HEK293 (cell line): ENCODE measurements at regions not wholly inside any gene's neighbourhood (a gene's known extent, or its start where the extent isn't known, plus 50 kb on each side); places are given as distances from the start of the nearest gene placed in this dataset.

Source experiments
- CTCF ChIA-PET: fragments of 350-600 bp; formaldehyde crosslinking; extraction: SDS; loops from one replicate; lab custom pipeline; 2021; ENCODE audit warnings: antibody characterized with exemption; lab: Yijun Ruan, JAX
- POLR2A ChIA-PET: fragments of 300-600 bp; formaldehyde crosslinking; extraction: SDS; loops from one replicate; lab custom pipeline; 2020; ENCODE audit warnings: antibody characterized with exemption, inconsistent platforms; lab: Yijun Ruan, JAX
- H3K27ac ChIP-seq: fragments of 200-500 bp; sonication (Bioruptor generic); 2 replicates; pipeline ENCODE4 v1.5.1; 2014; ENCODE audit warnings: low read depth, low read length, control low read depth, inconsistent platforms; ENCODE audit errors: extremely low read depth
- H3K36me3 ChIP-seq, 2 experiments: fragments of 200-500 bp in 1 of 2; sonication (Bioruptor generic) in 1 of 2; 1 replicate in 1 of 2; 2 replicates in 1 of 2; pipeline ENCODE4 v1.5.1; 2014 to 2017; ENCODE audit warnings: inconsistent platforms in 2 of 2, low read length in 2 of 2; ENCODE audit not compliant: control insufficient read depth in 2 of 2, insufficient read depth in 1 of 2
- H3K4me1 ChIP-seq: fragments of 200-500 bp; sonication (Bioruptor generic); 2 replicates; pipeline ENCODE4 v1.5.1; 2014; ENCODE audit warnings: mild to moderate bottlenecking, low read length, inconsistent platforms; ENCODE audit not compliant: control insufficient read depth, insufficient read depth
- H3K4me3 ChIP-seq: 2 replicates; pipeline ENCODE4 v1.5.1; 2011; ENCODE audit warnings: low read depth, mild to moderate bottlenecking, control low read depth, low read length, moderate library complexity
- H3K9me3 ChIP-seq: fragments of 200-500 bp; sonication (Bioruptor generic); 2 replicates; pipeline ENCODE4 v1.5.1; 2014; ENCODE audit warnings: low read depth, low read length, inconsistent platforms; ENCODE audit not compliant: control insufficient read depth, insufficient read depth
- OVOL3 ChIP-seq: fragments of 450-650 bp; formaldehyde crosslinking; IDR thresholded peaks from 2 replicates; pipeline ENCODE4 v1.5.1; 2016; ENCODE audit warnings: missing biosample characterization, missing genetic modification characterization
- RBAK ChIP-seq: fragments of 450-650 bp; formaldehyde crosslinking; IDR thresholded peaks from 2 replicates; pipeline ENCODE4 v1.5.1; 2016; ENCODE audit warnings: missing biosample characterization, missing genetic modification characterization
- SP2 ChIP-seq: fragments of 450-650 bp; formaldehyde crosslinking; IDR thresholded peaks from 2 replicates; pipeline ENCODE4 v1.5.1; 2016; ENCODE audit warnings: missing biosample characterization, missing genetic modification characterization
- ZNF155 ChIP-seq: fragments of 450-650 bp; formaldehyde crosslinking; IDR thresholded peaks from 2 replicates; pipeline ENCODE4 v1.5.1; 2016; ENCODE audit warnings: missing biosample characterization, missing genetic modification characterization
- ZNF174 ChIP-seq: fragments of 450-650 bp; formaldehyde crosslinking; IDR thresholded peaks from 2 replicates; pipeline ENCODE4 v1.5.0; 2017; ENCODE audit warnings: missing biosample characterization, mild to moderate bottlenecking, missing genetic modification characterization
- ZNF23 ChIP-seq: fragments of 450-650 bp; formaldehyde crosslinking; IDR thresholded peaks from 2 replicates; pipeline ENCODE4 v1.5.1; 2016; ENCODE audit warnings: missing biosample characterization, missing genetic modification characterization, borderline replicate concordance
- ZNF311 ChIP-seq: fragments of 450-650 bp; formaldehyde crosslinking; IDR thresholded peaks from 2 replicates; pipeline ENCODE4 v1.5.1; 2017; ENCODE audit warnings: missing biosample characterization, missing genetic modification characterization, borderline replicate concordance
- ZNF514 ChIP-seq: fragments of 450-650 bp; formaldehyde crosslinking; IDR thresholded peaks from 2 replicates; pipeline ENCODE4 v1.5.1; 2016; ENCODE audit warnings: missing biosample characterization, missing genetic modification characterization
- ZNF529 ChIP-seq: fragments of 450-650 bp; formaldehyde crosslinking; IDR thresholded peaks from 2 replicates; pipeline ENCODE4 v1.5.1; 2017; ENCODE audit warnings: missing genetic modification characterization, missing biosample characterization; ENCODE audit not compliant: insufficient replicate concordance
- ZNF530 ChIP-seq: fragments of 450-650 bp; formaldehyde crosslinking; IDR thresholded peaks from 2 replicates; pipeline ENCODE4 v1.5.1; 2016; ENCODE audit warnings: low read depth, missing biosample characterization, missing genetic modification characterization
- ZNF548 ChIP-seq: fragments of 450-650 bp; formaldehyde crosslinking; IDR thresholded peaks from 2 replicates; pipeline ENCODE4 v1.5.1; 2016; ENCODE audit warnings: missing biosample characterization, missing genetic modification characterization
- ZNF670 ChIP-seq: fragments of 450-650 bp; formaldehyde crosslinking; IDR thresholded peaks from 2 replicates; pipeline ENCODE4 v1.5.1; 2016; ENCODE audit warnings: missing biosample characterization, missing genetic modification characterization, low read depth
- ZNF701 ChIP-seq: fragments of 450-650 bp; formaldehyde crosslinking; IDR thresholded peaks from 2 replicates; pipeline ENCODE4 v1.5.1; 2016; ENCODE audit warnings: missing biosample characterization, missing genetic modification characterization
- ZNF776 ChIP-seq: fragments of 450-650 bp; formaldehyde crosslinking; IDR thresholded peaks from 2 replicates; pipeline ENCODE4 v1.5.0; 2017; ENCODE audit warnings: missing biosample characterization, missing genetic modification characterization, borderline replicate concordance
- ZSCAN16 ChIP-seq: fragments of 450-650 bp; formaldehyde crosslinking; IDR thresholded peaks from 2 replicates; pipeline ENCODE4 v1.5.1; 2016; ENCODE audit warnings: missing biosample characterization, missing genetic modification characterization
- ZSCAN23 ChIP-seq: fragments of 450-650 bp; formaldehyde crosslinking; IDR thresholded peaks from 2 replicates; pipeline ENCODE4 v1.5.1; 2016; ENCODE audit warnings: missing biosample characterization, missing genetic modification characterization
- TF ChIP-seq, protein P1 (sequence below): fragments of 450-650 bp; formaldehyde crosslinking; IDR thresholded peaks from 2 replicates; pipeline ENCODE4 v1.5.1; 2016; ENCODE audit warnings: missing biosample characterization, missing genetic modification characterization, borderline replicate concordance
- TF ChIP-seq, protein P2 (sequence below): fragments of 450-650 bp; IDR thresholded peaks from 2 replicates; pipeline ENCODE4 v1.5.1; 2018; ENCODE audit warnings: missing biosample characterization, missing genetic modification characterization
- TF ChIP-seq, protein P3 (sequence below): fragments of 450-650 bp; formaldehyde crosslinking; IDR thresholded peaks from 2 replicates; pipeline ENCODE4 v1.5.1; 2016; ENCODE audit warnings: missing biosample characterization, missing genetic modification characterization
- TF ChIP-seq, protein P4 (sequence below): IDR thresholded peaks from 2 replicates; pipeline ENCODE4 v1.6.1; 2011; ENCODE audit warnings: mild to moderate bottlenecking, low read depth, low read length, borderline replicate concordance
- TF ChIP-seq, protein P5 (sequence below): fragments of 450-650 bp; formaldehyde crosslinking; IDR thresholded peaks from 2 replicates; pipeline ENCODE4 v1.5.1; 2016; ENCODE audit warnings: missing biosample characterization, missing genetic modification characterization

DNA sequence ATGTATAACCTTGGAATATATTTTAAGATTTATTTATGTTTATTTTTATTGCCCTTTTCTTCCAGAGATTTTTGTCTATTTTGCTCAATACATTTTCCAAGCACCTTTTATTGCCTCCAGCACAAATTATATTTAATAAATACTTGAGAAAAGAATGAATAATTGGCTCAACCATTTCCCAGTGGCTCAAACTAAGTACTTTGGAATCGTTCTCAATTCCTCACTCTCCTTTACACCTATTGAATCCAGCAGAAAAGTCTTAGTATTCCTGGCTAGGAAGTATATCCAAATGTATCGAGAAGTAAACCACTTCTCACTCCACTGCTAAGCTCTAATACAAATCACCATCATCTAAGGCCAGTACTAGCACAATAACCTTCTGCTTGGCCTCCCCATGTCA is 276.1 kb downstream of the NEBL start:
- no peak overlapping the region for H3K27ac ChIP-seq
- H3K9me3 ChIP-seq = no peaks in the 10 kb centered on the region
- POLR2A ChIA-PET = no interaction called here
- no peak overlapping the region for H3K4me3 ChIP-seq
- CTCF ChIA-PET = no interaction called here
- no peaks in the 10 kb centered on the region for H3K36me3 ChIP-seq
- TF ChIP-seq OVOL3 (no peak), ZNF548 (tag by site-specific recombination) (no peak), ZNF670 (no peak), ZNF776 (tag by site-specific recombination) (no peak), ZNF155 (tag by site-specific recombination) (no peak), ZNF23 (tag by site-specific recombination) (no peak), SP2 (tag by site-specific recombination) (no peak), ZSCAN16 (tag by site-specific recombination) (no peak), ZNF529 (tag by site-specific recombination) (no peak), ZSCAN23 (tag by site-specific recombination) (no peak), ZNF530 (no peak), ZNF514 (tag by site-specific recombination) (no peak)
- TF ChIP-seq, protein P1, sequence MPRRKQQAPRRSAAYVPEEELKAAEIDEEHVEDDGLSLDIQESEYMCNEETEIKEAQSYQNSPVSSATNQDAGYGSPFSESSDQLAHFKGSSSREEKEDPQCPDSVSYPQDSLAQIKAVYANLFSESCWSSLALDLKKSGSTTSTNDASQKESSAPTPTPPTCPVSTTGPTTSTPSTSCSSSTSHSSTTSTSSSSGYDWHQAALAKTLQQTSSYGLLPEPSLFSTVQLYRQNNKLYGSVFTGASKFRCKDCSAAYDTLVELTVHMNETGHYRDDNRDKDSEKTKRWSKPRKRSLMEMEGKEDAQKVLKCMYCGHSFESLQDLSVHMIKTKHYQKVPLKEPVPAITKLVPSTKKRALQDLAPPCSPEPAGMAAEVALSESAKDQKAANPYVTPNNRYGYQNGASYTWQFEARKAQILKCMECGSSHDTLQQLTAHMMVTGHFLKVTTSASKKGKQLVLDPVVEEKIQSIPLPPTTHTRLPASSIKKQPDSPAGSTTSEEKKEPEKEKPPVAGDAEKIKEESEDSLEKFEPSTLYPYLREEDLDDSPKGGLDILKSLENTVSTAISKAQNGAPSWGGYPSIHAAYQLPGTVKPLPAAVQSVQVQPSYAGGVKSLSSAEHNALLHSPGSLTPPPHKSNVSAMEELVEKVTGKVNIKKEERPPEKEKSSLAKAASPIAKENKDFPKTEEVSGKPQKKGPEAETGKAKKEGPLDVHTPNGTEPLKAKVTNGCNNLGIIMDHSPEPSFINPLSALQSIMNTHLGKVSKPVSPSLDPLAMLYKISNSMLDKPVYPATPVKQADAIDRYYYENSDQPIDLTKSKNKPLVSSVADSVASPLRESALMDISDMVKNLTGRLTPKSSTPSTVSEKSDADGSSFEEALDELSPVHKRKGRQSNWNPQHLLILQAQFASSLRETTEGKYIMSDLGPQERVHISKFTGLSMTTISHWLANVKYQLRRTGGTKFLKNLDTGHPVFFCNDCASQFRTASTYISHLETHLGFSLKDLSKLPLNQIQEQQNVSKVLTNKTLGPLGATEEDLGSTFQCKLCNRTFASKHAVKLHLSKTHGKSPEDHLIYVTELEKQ (tag by site-specific recombination) = no peak
- TF ChIP-seq, protein P2, sequence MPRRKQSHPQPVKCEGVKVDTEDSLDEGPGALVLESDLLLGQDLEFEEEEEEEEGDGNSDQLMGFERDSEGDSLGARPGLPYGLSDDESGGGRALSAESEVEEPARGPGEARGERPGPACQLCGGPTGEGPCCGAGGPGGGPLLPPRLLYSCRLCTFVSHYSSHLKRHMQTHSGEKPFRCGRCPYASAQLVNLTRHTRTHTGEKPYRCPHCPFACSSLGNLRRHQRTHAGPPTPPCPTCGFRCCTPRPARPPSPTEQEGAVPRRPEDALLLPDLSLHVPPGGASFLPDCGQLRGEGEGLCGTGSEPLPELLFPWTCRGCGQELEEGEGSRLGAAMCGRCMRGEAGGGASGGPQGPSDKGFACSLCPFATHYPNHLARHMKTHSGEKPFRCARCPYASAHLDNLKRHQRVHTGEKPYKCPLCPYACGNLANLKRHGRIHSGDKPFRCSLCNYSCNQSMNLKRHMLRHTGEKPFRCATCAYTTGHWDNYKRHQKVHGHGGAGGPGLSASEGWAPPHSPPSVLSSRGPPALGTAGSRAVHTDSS (tag by site-specific recombination) = no peak
- TF ChIP-seq, protein P3, sequence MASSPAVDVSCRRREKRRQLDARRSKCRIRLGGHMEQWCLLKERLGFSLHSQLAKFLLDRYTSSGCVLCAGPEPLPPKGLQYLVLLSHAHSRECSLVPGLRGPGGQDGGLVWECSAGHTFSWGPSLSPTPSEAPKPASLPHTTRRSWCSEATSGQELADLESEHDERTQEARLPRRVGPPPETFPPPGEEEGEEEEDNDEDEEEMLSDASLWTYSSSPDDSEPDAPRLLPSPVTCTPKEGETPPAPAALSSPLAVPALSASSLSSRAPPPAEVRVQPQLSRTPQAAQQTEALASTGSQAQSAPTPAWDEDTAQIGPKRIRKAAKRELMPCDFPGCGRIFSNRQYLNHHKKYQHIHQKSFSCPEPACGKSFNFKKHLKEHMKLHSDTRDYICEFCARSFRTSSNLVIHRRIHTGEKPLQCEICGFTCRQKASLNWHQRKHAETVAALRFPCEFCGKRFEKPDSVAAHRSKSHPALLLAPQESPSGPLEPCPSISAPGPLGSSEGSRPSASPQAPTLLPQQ = no peak
- TF ChIP-seq, all 188 proteins: peak for 0
- H3K4me1 ChIP-seq = peaks cover 10% of the 10 kb centered on the region

DNA sequence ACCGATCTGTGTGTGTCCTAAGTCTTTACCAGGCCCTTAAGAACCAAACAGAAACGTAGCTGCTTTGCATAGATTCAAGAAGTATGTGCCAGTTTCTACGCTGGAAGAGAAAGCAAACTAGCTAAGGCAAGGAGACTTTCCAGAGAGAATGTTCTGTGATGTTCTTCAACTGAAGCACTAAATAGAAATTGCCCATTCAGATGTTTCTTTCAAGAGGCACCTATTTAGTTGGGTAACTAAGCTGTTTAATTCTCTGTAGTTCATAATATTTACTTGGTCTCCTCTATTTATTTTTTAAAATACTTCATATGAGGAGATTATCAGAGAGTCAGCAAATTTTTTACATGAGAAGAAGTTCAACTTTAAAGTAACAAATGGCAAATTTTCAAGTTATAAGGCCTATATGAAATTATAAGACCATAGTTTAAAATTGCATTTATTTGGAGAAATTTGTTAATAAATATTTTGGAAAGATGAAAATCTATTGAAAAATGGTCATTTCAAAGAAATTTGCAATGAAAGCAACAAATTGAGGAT is 279.0 kb downstream of the NEBL start:
- Histone ChIP-seq H3K27ac (no peak overlapping the region), H3K4me3 (no peak overlapping the region), H3K9me3 (no peaks in the 10 kb centered on the region), H3K36me3 (no peaks in the 10 kb centered on the region), H3K4me1 (peaks cover 4% of the 10 kb centered on the region)
- POLR2A ChIA-PET = no interaction called here
- CTCF ChIA-PET = interaction anchor here (0.6 to 0.7 kb wide), 2 partner anchors 486 to 1421 kb away, joined by 3 read pairs; no protein-coding TSS in a partner anchor
- TF ChIP-seq ZNF311 (tag by site-specific recombination) (no peak), ZNF174 (tag by site-specific recombination) (no peak), RBAK (tag by site-specific recombination) (no peak), ZNF701 (tag by site-specific recombination) (no peak)
- TF ChIP-seq, protein P4, sequence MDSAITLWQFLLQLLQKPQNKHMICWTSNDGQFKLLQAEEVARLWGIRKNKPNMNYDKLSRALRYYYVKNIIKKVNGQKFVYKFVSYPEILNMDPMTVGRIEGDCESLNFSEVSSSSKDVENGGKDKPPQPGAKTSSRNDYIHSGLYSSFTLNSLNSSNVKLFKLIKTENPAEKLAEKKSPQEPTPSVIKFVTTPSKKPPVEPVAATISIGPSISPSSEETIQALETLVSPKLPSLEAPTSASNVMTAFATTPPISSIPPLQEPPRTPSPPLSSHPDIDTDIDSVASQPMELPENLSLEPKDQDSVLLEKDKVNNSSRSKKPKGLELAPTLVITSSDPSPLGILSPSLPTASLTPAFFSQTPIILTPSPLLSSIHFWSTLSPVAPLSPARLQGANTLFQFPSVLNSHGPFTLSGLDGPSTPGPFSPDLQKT = no peak
- TF ChIP-seq, protein P1 (tag by site-specific recombination) = no peak
- TF ChIP-seq, protein P5, sequence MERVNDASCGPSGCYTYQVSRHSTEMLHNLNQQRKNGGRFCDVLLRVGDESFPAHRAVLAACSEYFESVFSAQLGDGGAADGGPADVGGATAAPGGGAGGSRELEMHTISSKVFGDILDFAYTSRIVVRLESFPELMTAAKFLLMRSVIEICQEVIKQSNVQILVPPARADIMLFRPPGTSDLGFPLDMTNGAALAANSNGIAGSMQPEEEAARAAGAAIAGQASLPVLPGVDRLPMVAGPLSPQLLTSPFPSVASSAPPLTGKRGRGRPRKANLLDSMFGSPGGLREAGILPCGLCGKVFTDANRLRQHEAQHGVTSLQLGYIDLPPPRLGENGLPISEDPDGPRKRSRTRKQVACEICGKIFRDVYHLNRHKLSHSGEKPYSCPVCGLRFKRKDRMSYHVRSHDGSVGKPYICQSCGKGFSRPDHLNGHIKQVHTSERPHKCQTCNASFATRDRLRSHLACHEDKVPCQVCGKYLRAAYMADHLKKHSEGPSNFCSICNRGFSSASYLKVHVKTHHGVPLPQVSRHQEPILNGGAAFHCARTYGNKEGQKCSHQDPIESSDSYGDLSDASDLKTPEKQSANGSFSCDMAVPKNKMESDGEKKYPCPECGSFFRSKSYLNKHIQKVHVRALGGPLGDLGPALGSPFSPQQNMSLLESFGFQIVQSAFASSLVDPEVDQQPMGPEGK (tag by site-specific recombination) = no peak
